ENCODE measurements at regions not wholly inside any gene's neighbourhood (a gene's known extent, or its start where the extent isn't known, plus 50 kb on each side); places are given as distances from the start of the nearest gene placed in this dataset.

- no peak overlapping the region for H3K27ac ChIP-seq (ENCODE audit: low read length)
- Mint-ChIP-seq H3K4me1 (peaks cover 2 to 5% (median 3%) of the 10 kb centered on the region in 3 donors), H3K36me3 (no peaks in the 10 kb centered on the region), H3K4me3 (no peak overlapping the region), H3K9me3 (no peaks in the 10 kb centered on the region), H3K27me3 (no peaks in the 10 kb centered on the region), H3K27ac (no peak overlapping the region)
- H3K27me3 ChIP-seq (replicated peaks in 1 of 2; ENCODE audit: control insufficient read depth in 2 of 2, extremely low read depth in 1 of 2, insufficient read depth in 2 of 2, low read length in 1 of 2) = no peaks in the 10 kb centered on the region
- H3K36me3 ChIP-seq (ENCODE audit: control insufficient read depth in 2 of 2, extremely low read depth in 1 of 2, insufficient read depth in 1 of 2, low read length in 1 of 2) = no peaks in the 10 kb centered on the region
- POLR2A ChIA-PET = no interaction called here
- CTCF ChIA-PET = no interaction called here
- H3K4me1 ChIP-seq (ENCODE audit: control insufficient read depth in 1 of 2, extremely low read depth in 1 of 2, insufficient read depth in 2 of 2, low read length in 2 of 2) = no peaks in the 10 kb centered on the region
- DNase-seq (no peak), ATAC-seq (replicated peaks in 1 of 4) (no peak)
- no peaks in the 10 kb centered on the region for H3K9me3 ChIP-seq
- WGBS (ENCODE audit: insufficient coverage) = 58% methylated on average over 2 of the region's 4 CpGs
- H3K4me3 ChIP-seq (ENCODE audit: control insufficient read depth in 1 of 2, extremely low read depth in 1 of 2, low read length in 1 of 2) = no peak overlapping the region
Observed at GRCh38 chr9:4927043-4927471, 58.0 kb upstream of the JAK2 start.

GRCh38 chr9:4927701-4928100, 57.4 kb upstream of the JAK2 start:
- DNase-seq (no peak), ATAC-seq (replicated peaks in 1 of 4) (no peak)
- ChIA-PET CTCF (no interaction called here), POLR2A (interaction anchor here in 1 of 2 donors (0.6 kb wide), 1 partner anchor 963 kb away, joined by 8 read pairs; the partner anchor contains the start of gene MLANA)
- no peak overlapping the region for H3K4me3 ChIP-seq (ENCODE audit: control insufficient read depth in 1 of 2, extremely low read depth in 1 of 2, low read length in 1 of 2)
- no peak overlapping the region for H3K4me3 Mint-ChIP-seq
- H3K27ac ChIP-seq (ENCODE audit: low read length) = no peak overlapping the region
- no peaks in the 10 kb centered on the region for H3K27me3 Mint-ChIP-seq
- H3K9me3 Mint-ChIP-seq = no peaks in the 10 kb centered on the region
- H3K36me3 ChIP-seq (ENCODE audit: control insufficient read depth in 2 of 2, extremely low read depth in 1 of 2, insufficient read depth in 1 of 2, low read length in 1 of 2) = no peaks in the 10 kb centered on the region
- no peaks in the 10 kb centered on the region for H3K9me3 ChIP-seq
- H3K4me1 ChIP-seq (ENCODE audit: control insufficient read depth in 1 of 2, extremely low read depth in 1 of 2, insufficient read depth in 2 of 2, low read length in 2 of 2) = no peaks in the 10 kb centered on the region
- H3K27me3 ChIP-seq (replicated peaks in 1 of 2; ENCODE audit: control insufficient read depth in 2 of 2, extremely low read depth in 1 of 2, insufficient read depth in 2 of 2, low read length in 1 of 2) = no peaks in the 10 kb centered on the region
- H3K36me3 Mint-ChIP-seq = no peaks in the 10 kb centered on the region
- WGBS (ENCODE audit: insufficient coverage) = 100% methylated on average over 5 of the region's 5 CpGs
- H3K27ac Mint-ChIP-seq = no peak overlapping the region
- H3K4me1 Mint-ChIP-seq = peaks cover 2 to 5% (median 3%) of the 10 kb centered on the region in 3 donors

GRCh38 chr9:4929917-4930316, 55.2 kb upstream of the JAK2 start:
- Mint-ChIP-seq H3K9me3 (no peaks in the 10 kb centered on the region), H3K27ac (no peak overlapping the region), H3K27me3 (no peaks in the 10 kb centered on the region), H3K36me3 (no peaks in the 10 kb centered on the region), H3K4me1 (no peaks in the 10 kb centered on the region), H3K4me3 (no peak overlapping the region)
- H3K4me1 ChIP-seq (ENCODE audit: control insufficient read depth in 1 of 2, extremely low read depth in 1 of 2, insufficient read depth in 2 of 2, low read length in 2 of 2) = no peaks in the 10 kb centered on the region
- H3K36me3 ChIP-seq (ENCODE audit: control insufficient read depth in 2 of 2, extremely low read depth in 1 of 2, insufficient read depth in 1 of 2, low read length in 1 of 2) = no peaks in the 10 kb centered on the region
- no peaks in the 10 kb centered on the region for H3K27me3 ChIP-seq (replicated peaks in 1 of 2; ENCODE audit: control insufficient read depth in 2 of 2, extremely low read depth in 1 of 2, insufficient read depth in 2 of 2, low read length in 1 of 2)
- no peak for DNase-seq
- no peak for ATAC-seq (replicated peaks in 1 of 4)
- WGBS (ENCODE audit: insufficient coverage) = no CpG with 5 or more reads among the region's 2 CpGs
- POLR2A ChIA-PET = no interaction called here
- H3K9me3 ChIP-seq = no peaks in the 10 kb centered on the region
- no peak overlapping the region for H3K4me3 ChIP-seq (ENCODE audit: control insufficient read depth in 1 of 2, extremely low read depth in 1 of 2, low read length in 1 of 2)
- H3K27ac ChIP-seq (ENCODE audit: low read length) = no peak overlapping the region
- CTCF ChIA-PET = interaction anchor here in 1 of 2 donors (0.6 kb wide), 1 partner anchor 334 kb away, joined by 3 read pairs; no protein-coding TSS in a partner anchor

- ATAC-seq (replicated peaks in 1 of 4) = no peak
- Mint-ChIP-seq H3K4me1 (peaks cover 18 to 21% (median 20%) of the 10 kb centered on the region in 3 donors), H3K4me3 (no peak overlapping the region), H3K27me3 (no peaks in the 10 kb centered on the region), H3K27ac (no peak overlapping the region), H3K9me3 (no peaks in the 10 kb centered on the region), H3K36me3 (no peaks in the 10 kb centered on the region)
- WGBS (ENCODE audit: insufficient coverage) = no CpG with 5 or more reads among the region's 4 CpGs
- POLR2A ChIA-PET = no interaction called here
- no peak for DNase-seq
- H3K36me3 ChIP-seq (ENCODE audit: control insufficient read depth in 2 of 2, extremely low read depth in 1 of 2, insufficient read depth in 1 of 2, low read length in 1 of 2) = no peaks in the 10 kb centered on the region
- CTCF ChIA-PET = no interaction called here
- H3K27ac ChIP-seq (ENCODE audit: low read length) = no peak overlapping the region
- H3K4me1 ChIP-seq (ENCODE audit: control insufficient read depth in 1 of 2, extremely low read depth in 1 of 2, insufficient read depth in 2 of 2, low read length in 2 of 2) = peaks cover 0 to 4% of the 10 kb centered on the region in 2 experiments
- no peaks in the 10 kb centered on the region for H3K9me3 ChIP-seq
- H3K27me3 ChIP-seq (replicated peaks in 1 of 2; ENCODE audit: control insufficient read depth in 2 of 2, extremely low read depth in 1 of 2, insufficient read depth in 2 of 2, low read length in 1 of 2) = no peaks in the 10 kb centered on the region
- no peak overlapping the region for H3K4me3 ChIP-seq (ENCODE audit: control insufficient read depth in 1 of 2, extremely low read depth in 1 of 2, low read length in 1 of 2)
Observed at GRCh38 chr9:4932681-4933080, 52.4 kb upstream of the JAK2 start.

GRCh38 chr9:4933177-4933576, 51.9 kb upstream of the JAK2 start:
- CTCF ChIA-PET = no interaction called here
- H3K9me3 Mint-ChIP-seq = no peaks in the 10 kb centered on the region
- H3K4me1 Mint-ChIP-seq = peaks cover 22 to 26% (median 25%) of the 10 kb centered on the region in 3 donors
- Histone ChIP-seq H3K36me3 (ENCODE audit: control insufficient read depth in 2 of 2, extremely low read depth in 1 of 2, insufficient read depth in 1 of 2, low read length in 1 of 2) (no peaks in the 10 kb centered on the region), H3K27ac (ENCODE audit: low read length) (no peak overlapping the region), H3K9me3 (no peaks in the 10 kb centered on the region), H3K27me3 (replicated peaks in 1 of 2; ENCODE audit: control insufficient read depth in 2 of 2, extremely low read depth in 1 of 2, insufficient read depth in 2 of 2, low read length in 1 of 2) (no peaks in the 10 kb centered on the region), H3K4me1 (ENCODE audit: control insufficient read depth in 1 of 2, extremely low read depth in 1 of 2, insufficient read depth in 2 of 2, low read length in 2 of 2) (peaks cover 0 to 4% of the 10 kb centered on the region in 2 experiments), H3K4me3 (ENCODE audit: control insufficient read depth in 1 of 2, extremely low read depth in 1 of 2, low read length in 1 of 2) (no peak overlapping the region)
- POLR2A ChIA-PET = no interaction called here
- ATAC-seq (replicated peaks in 1 of 4) = no peak
- no peaks in the 10 kb centered on the region for H3K36me3 Mint-ChIP-seq
- no CpG with 5 or more reads among the region's 4 CpGs for WGBS (ENCODE audit: insufficient coverage)
- no peak for DNase-seq
- H3K27me3 Mint-ChIP-seq = no peaks in the 10 kb centered on the region
- no peak overlapping the region for H3K4me3 Mint-ChIP-seq
- no peak overlapping the region for H3K27ac Mint-ChIP-seq

- no peak overlapping the region for H3K27ac Mint-ChIP-seq
- Histone ChIP-seq H3K4me3 (ENCODE audit: control insufficient read depth in 1 of 2, extremely low read depth in 1 of 2, low read length in 1 of 2) (no peak overlapping the region), H3K4me1 (ENCODE audit: control insufficient read depth in 1 of 2, extremely low read depth in 1 of 2, insufficient read depth in 2 of 2, low read length in 2 of 2) (peaks cover 0 to 7% of the 10 kb centered on the region in 2 experiments), H3K27ac (ENCODE audit: low read length) (no peak overlapping the region), H3K36me3 (ENCODE audit: control insufficient read depth in 2 of 2, extremely low read depth in 1 of 2, insufficient read depth in 1 of 2, low read length in 1 of 2) (no peaks in the 10 kb centered on the region), H3K27me3 (replicated peaks in 1 of 2; ENCODE audit: control insufficient read depth in 2 of 2, extremely low read depth in 1 of 2, insufficient read depth in 2 of 2, low read length in 1 of 2) (no peaks in the 10 kb centered on the region), H3K9me3 (no peaks in the 10 kb centered on the region)
- POLR2A ChIA-PET = no interaction called here
- no peak overlapping the region for H3K4me3 Mint-ChIP-seq
- CTCF ChIA-PET = no interaction called here
- no peaks in the 10 kb centered on the region for H3K27me3 Mint-ChIP-seq
- H3K36me3 Mint-ChIP-seq = no peaks in the 10 kb centered on the region
- WGBS (ENCODE audit: insufficient coverage) = 80% methylated on average over 1 of the region's 2 CpGs
- DNase-seq (no peak), ATAC-seq (replicated peaks in 1 of 4) (no peak)
- H3K9me3 Mint-ChIP-seq = no peaks in the 10 kb centered on the region
- H3K4me1 Mint-ChIP-seq = peaks cover 28 to 33% (median 32%) of the 10 kb centered on the region in 3 donors
Observed at GRCh38 chr9:4933861-4934260, 51.2 kb upstream of the JAK2 start.

Measured in T-cell (primary cell).